ENCODE measurements at regions not wholly inside any gene's neighbourhood (a gene's known extent, or its start where the extent isn't known, plus 50 kb on each side); places are given as distances from the start of the nearest gene placed in this dataset.

DNA sequence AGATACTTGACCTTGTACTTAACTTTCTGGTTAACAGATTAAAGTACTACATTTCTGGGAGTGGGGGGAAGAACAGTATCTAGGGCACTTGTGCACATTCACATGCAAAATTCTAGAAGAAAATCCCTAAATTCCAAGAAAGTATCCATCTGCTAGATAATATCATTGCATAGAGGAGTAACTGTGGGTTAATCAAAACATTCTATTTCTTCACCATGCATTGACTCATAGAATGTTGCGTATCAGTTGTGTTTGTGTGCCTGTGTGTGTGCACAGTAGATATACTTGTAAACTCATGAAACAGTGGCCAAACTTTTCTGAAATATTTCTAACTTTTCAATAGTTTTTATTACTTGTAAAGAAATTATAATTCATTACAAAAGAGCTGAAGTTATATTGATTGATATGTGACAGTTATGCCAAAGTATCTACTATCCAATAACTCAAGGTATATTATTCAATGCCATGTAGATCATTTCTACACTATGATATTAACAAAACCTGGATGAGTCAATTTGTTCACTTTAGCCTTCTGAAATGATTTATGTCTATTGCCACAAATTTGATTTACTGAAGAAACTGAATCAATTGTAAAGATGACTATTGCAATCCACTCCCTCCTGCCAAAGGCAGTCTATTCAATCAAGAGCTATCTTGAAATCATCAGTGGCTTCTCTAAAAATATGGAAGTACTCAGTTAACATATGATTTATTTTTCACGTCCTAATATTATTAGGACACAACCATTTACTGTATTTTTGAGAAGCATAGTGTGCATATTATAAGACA lies 756.7 kb upstream of the ARGLU1 start:
- TF ChIP-seq, protein P1, sequence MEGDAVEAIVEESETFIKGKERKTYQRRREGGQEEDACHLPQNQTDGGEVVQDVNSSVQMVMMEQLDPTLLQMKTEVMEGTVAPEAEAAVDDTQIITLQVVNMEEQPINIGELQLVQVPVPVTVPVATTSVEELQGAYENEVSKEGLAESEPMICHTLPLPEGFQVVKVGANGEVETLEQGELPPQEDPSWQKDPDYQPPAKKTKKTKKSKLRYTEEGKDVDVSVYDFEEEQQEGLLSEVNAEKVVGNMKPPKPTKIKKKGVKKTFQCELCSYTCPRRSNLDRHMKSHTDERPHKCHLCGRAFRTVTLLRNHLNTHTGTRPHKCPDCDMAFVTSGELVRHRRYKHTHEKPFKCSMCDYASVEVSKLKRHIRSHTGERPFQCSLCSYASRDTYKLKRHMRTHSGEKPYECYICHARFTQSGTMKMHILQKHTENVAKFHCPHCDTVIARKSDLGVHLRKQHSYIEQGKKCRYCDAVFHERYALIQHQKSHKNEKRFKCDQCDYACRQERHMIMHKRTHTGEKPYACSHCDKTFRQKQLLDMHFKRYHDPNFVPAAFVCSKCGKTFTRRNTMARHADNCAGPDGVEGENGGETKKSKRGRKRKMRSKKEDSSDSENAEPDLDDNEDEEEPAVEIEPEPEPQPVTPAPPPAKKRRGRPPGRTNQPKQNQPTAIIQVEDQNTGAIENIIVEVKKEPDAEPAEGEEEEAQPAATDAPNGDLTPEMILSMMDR (conservative IDR thresholded peaks at IDR 0.05; ENCODE audit: low read depth, low read length): no peak
- no peaks in the 10 kb centered on the region for H3K79me2 ChIP-seq (ENCODE audit: insufficient read depth, low read depth)
- H3K9ac ChIP-seq: no peak overlapping the region
- no peaks in the 10 kb centered on the region for H3K36me3 ChIP-seq (ENCODE audit: insufficient read depth)
- no peak overlapping the region for H3K27ac ChIP-seq
- no peaks in the 10 kb centered on the region for H3K4me1 ChIP-seq (ENCODE audit: low read depth, poor library complexity, severe bottlenecking)
- no peaks in the 10 kb centered on the region for H4K20me1 ChIP-seq (ENCODE audit: insufficient read depth)
- H3K4me2 ChIP-seq: no peak overlapping the region
- no peak overlapping the region for H2AFZ ChIP-seq (ENCODE audit: low read depth)
- H3K4me3 ChIP-seq (IDR thresholded peaks at IDR 0.05; ENCODE audit: insufficient read depth, low read depth, low read length): no peak overlapping the region
- no peaks in the 10 kb centered on the region for H3K27me3 ChIP-seq (ENCODE audit: insufficient read depth, low read depth)

DNA sequence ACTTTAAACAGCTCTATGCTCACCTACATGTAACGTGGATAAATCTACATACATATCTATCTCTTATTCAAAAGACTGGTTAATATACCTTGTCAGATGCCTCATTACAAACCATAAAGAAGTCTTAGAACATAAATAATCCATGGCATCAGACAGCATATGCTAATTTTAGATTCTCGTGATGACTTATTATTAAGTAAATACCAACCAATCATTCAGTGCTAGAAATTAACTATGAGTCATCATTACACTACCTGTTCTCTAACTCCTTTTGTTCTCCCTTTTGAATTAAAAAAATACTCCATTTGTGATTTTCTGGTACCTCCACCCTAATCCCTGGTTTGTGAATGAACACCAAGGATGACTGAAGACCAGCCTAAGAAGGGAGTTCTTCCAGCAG lies 754.3 kb upstream of the ARGLU1 start:
- H4K20me1 ChIP-seq (ENCODE audit: insufficient read depth): no peaks in the 10 kb centered on the region
- H3K4me3 ChIP-seq (IDR thresholded peaks at IDR 0.05; ENCODE audit: insufficient read depth, low read depth, low read length): no peak overlapping the region
- H3K27me3 ChIP-seq (ENCODE audit: insufficient read depth, low read depth): no peaks in the 10 kb centered on the region
- no peak overlapping the region for H3K9ac ChIP-seq
- no peaks in the 10 kb centered on the region for H3K4me1 ChIP-seq (ENCODE audit: low read depth, poor library complexity, severe bottlenecking)
- no peak overlapping the region for H3K4me2 ChIP-seq
- H3K27ac ChIP-seq: no peak overlapping the region
- no peak overlapping the region for H2AFZ ChIP-seq (ENCODE audit: low read depth)
- H3K36me3 ChIP-seq (ENCODE audit: insufficient read depth): no peaks in the 10 kb centered on the region
- TF ChIP-seq, protein P1 (conservative IDR thresholded peaks at IDR 0.05; ENCODE audit: low read depth, low read length): no peak
- no peaks in the 10 kb centered on the region for H3K79me2 ChIP-seq (ENCODE audit: insufficient read depth, low read depth)

DNA sequence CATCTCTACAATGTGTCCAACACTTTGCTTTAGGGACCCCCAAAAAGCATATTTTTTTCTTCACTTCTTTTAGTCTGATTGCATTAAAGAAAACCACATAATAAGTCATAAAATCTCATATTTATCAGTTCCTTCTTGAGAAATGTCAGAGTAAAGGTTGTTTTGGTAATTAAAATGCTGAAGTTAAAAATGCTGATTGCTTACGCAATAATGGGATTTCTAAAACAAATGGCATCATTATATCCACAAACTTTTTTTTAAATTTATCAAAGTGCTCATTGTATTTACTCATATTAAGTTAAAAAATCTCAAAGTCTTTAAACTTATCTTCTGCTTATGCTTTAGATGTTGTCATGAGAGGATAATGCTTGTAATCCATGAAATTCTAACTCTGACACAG lies 737.2 kb upstream of the ARGLU1 start:
- Histone ChIP-seq H3K4me2 (no peak overlapping the region), H3K9ac (no peak overlapping the region), H3K4me1 (ENCODE audit: low read depth, poor library complexity, severe bottlenecking) (no peaks in the 10 kb centered on the region), H3K4me3 (IDR thresholded peaks at IDR 0.05; ENCODE audit: insufficient read depth, low read depth, low read length) (no peak overlapping the region), H4K20me1 (ENCODE audit: insufficient read depth) (no peaks in the 10 kb centered on the region), H3K27ac (no peak overlapping the region), H3K79me2 (ENCODE audit: insufficient read depth, low read depth) (no peaks in the 10 kb centered on the region), H3K36me3 (ENCODE audit: insufficient read depth) (no peaks in the 10 kb centered on the region), H3K27me3 (ENCODE audit: insufficient read depth, low read depth) (no peaks in the 10 kb centered on the region), H2AFZ (ENCODE audit: low read depth) (no peak overlapping the region)
- TF ChIP-seq, protein P1 (conservative IDR thresholded peaks at IDR 0.05; ENCODE audit: low read depth, low read length): no peak

DNA sequence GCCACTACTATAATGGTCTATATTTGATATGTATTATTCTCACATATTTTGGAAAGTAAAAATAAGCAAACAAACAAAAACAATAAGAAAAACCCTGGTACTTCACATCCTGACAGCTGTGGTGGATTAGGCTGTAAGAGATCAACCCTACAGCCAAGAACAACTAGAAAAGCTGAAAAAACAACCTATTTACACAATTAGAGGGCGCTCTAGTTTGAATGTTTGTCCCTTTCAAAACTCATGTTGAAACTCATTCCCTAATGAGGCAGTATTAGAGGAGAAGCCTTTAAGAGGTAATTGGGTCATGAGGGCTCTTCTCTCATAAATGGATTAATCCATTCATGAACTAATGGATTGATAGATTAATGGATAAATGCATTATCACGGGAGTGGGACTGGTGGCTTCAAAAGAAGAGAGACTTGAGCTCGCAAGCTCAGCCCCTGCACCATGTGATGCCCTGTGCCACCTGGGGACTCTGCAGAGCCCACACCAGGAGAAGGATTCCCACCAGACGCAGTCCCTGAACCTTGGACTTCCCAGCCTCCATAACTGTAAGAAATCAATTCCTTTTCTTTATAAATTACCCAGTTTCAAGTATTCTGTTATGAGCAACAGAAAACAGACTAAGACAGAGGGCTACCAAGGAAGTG lies 733.9 kb upstream of the ARGLU1 start:
- TF ChIP-seq, protein P1 (conservative IDR thresholded peaks at IDR 0.05; ENCODE audit: low read depth, low read length): no peak
- H3K4me1 ChIP-seq (ENCODE audit: low read depth, poor library complexity, severe bottlenecking): no peaks in the 10 kb centered on the region
- no peak overlapping the region for H2AFZ ChIP-seq (ENCODE audit: low read depth)

More for the DNA sequence above, 733.9 kb upstream of the ARGLU1 start:
- no peak overlapping the region for H3K27ac ChIP-seq
- H3K36me3 ChIP-seq (ENCODE audit: insufficient read depth): no peaks in the 10 kb centered on the region
- no peaks in the 10 kb centered on the region for H3K27me3 ChIP-seq (ENCODE audit: insufficient read depth, low read depth)
- H3K9ac ChIP-seq: no peak overlapping the region
- H3K4me3 ChIP-seq (IDR thresholded peaks at IDR 0.05; ENCODE audit: insufficient read depth, low read depth, low read length): no peak overlapping the region
- no peaks in the 10 kb centered on the region for H4K20me1 ChIP-seq (ENCODE audit: insufficient read depth)
- no peak overlapping the region for H3K4me2 ChIP-seq
- H3K79me2 ChIP-seq (ENCODE audit: insufficient read depth, low read depth): no peaks in the 10 kb centered on the region

Data from KMS-11 (cell line).